ENCODE measurements at regions not wholly inside any gene's neighbourhood (a gene's known extent, or its start where the extent isn't known, plus 50 kb on each side); places are given as distances from the start of the nearest gene placed in this dataset.

GRCh38 chr1:115183158-115183557, 93.9 kb upstream of the TSPAN2 start:
- H2BK20ac ChIP-seq (ENCODE audit: low read depth, low read length): peak overlapping the region; percentile 20; the same call in 1 of the 2 replicates
- peak overlapping the region; percentile 48; the same call in 1 of the 2 replicates for H2AK5ac ChIP-seq (ENCODE audit: low read depth, low read length)
- H2BK120ac ChIP-seq (ENCODE audit: low read depth, low read length): peak overlapping the region; percentile 89
- H4K5ac ChIP-seq (ENCODE audit: low read depth, low read length): no peak overlapping the region
- H3K18ac ChIP-seq (ENCODE audit: low read depth, low read length): no peak overlapping the region
- peak overlapping the region in 1 of 2 experiments; percentile 52; a peak in 1 of 4 replicates for H4K8ac ChIP-seq (ENCODE audit: low read depth in 2 of 2, low read length in 2 of 2)
- H3K56ac ChIP-seq (ENCODE audit: extremely low read depth, insufficient read depth, low read length): no peak overlapping the region
- H3K4me3 ChIP-seq (ENCODE audit: insufficient read depth, low read depth, low read length): no peak overlapping the region
- no peak overlapping the region for H3K27ac ChIP-seq (ENCODE audit: insufficient read depth, low read length)
- H3K9me1 ChIP-seq (ENCODE audit: insufficient read depth, low read length): peaks cover 24% of the 10 kb centered on the region
- in situ Hi-C loops (cut with MboI; ENCODE audit: low sequenced_read_pairs): no loop called here
- no peak overlapping the region for H3K23ac ChIP-seq (ENCODE audit: low read depth, low read length)
- H3K27me3 ChIP-seq (ENCODE audit: control insufficient read depth, insufficient read depth, low read length): no peaks in the 10 kb centered on the region
- peak overlapping the region; percentile 34; the same call in 2 of the 3 replicates for H2BK15ac ChIP-seq (ENCODE audit: low read depth, low read length)
- H2AFZ ChIP-seq (replicated peaks; ENCODE audit: low read length, poor library complexity): no peak overlapping the region
- no peaks in the 10 kb centered on the region for H3K36me3 ChIP-seq (ENCODE audit: control insufficient read depth, insufficient read depth, low read length)
- CTCF ChIA-PET: interaction anchor here (0.5 to 1.1 kb wide), 2 partner anchors 27 to 1235 kb away, joined by 3 read pairs; no protein-coding TSS in a partner anchor
- POLR2A ChIA-PET (ENCODE audit: unreplicated experiment): no interaction called here
- H4K20me1 ChIP-seq (ENCODE audit: insufficient read depth, low read length): no peaks in the 10 kb centered on the region
- H2AK9ac ChIP-seq (replicated peaks; ENCODE audit: low read depth, low read length, poor library complexity): no peak overlapping the region
- ATAC-seq (ENCODE audit: low read depth) (no peak), DNase-seq (no peak)
- H3K9ac ChIP-seq (ENCODE audit: low read depth, low read length): no peak overlapping the region
- no peaks in the 10 kb centered on the region for H3K9me3 ChIP-seq (ENCODE audit: control insufficient read depth, insufficient read depth, low read length)
- no peaks in the 10 kb centered on the region for H3K79me1 ChIP-seq (ENCODE audit: low read depth in 1 of 2, low read length in 2 of 2)
- TF ChIP-seq MAFK (IDR thresholded peaks at IDR 0.05; ENCODE audit: low read depth, low read length) (no peak), POLR2A (IDR thresholded peaks at IDR 0.05; ENCODE audit: low read depth, low read length) (no peak)
- H2BK5ac ChIP-seq (ENCODE audit: low read depth, low read length, poor library complexity, severe bottlenecking): no peak overlapping the region
- intact Hi-C loops (cut with micrococcal nuclease): no loop called here
- dilution Hi-C loops (cut with HindIII; ENCODE audit: low sequenced_read_pairs, unreplicated experiment): no loop called here
- H3K4me2 ChIP-seq (ENCODE audit: low read depth, low read length): no peak overlapping the region
- BruUV-seq (replicated peaks): no TSS peak
- peaks cover 16% of the 10 kb centered on the region for H3K4me1 ChIP-seq (ENCODE audit: control insufficient read depth, insufficient read depth, low read length)
- peak overlapping the region; percentile 25; the same call in 1 of the 2 replicates for H3K4ac ChIP-seq (ENCODE audit: low read depth, low read length)
- WGBS, 2 experiments (ENCODE audit: extremely low coverage in 2 of 2, insufficient read length in 1 of 2): 88% methylated on average over 1 of the region's 6 CpGs; no CpG with 5 or more reads in 1 of the 2 experiments
- H4K91ac ChIP-seq (ENCODE audit: insufficient read depth, low read depth, low read length): no peak overlapping the region
- no peak overlapping the region for H3K14ac ChIP-seq (replicated peaks; ENCODE audit: low read depth, low read length)
